ENCODE measurements at regions not wholly inside any gene's neighbourhood (a gene's known extent, or its start where the extent isn't known, plus 50 kb on each side); places are given as distances from the start of the nearest gene placed in this dataset.
"Not testable (repeated sequence)": the region's sequence is repeated elsewhere in the genome, so short reads cannot be mapped to it uniquely, and the experiment has no call there.

DNA sequence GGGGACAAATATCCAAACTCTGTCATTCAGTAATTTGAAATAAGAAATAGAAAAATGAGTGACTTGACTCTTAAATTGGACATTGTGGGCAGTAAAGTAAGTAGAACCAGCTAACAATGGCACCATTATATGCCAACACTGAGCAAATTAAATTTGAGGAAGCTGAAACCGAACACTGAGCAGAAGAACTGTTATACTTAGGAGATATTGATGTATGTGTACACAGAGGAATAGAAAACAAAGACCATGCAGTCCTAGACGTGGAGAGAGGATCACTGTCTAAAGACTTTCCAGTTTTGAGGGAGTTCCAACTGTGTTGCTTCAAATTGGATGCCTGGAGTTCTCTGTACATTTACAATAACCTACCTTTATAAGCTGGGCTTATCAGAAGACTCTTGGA is 427.0 kb upstream of the EYS start:
- no peak for DNase-seq (ENCODE audit: low read depth in 3 of 3, low spot score in 2 of 3)

GRCh38 chr6:66128656-66129055 is 421.6 kb upstream of the EYS start:
- DNase-seq (ENCODE audit: low read depth in 3 of 3, low spot score in 2 of 3): no peak

GRCh38 chr6:66128243-66128642 is 421.2 kb upstream of the EYS start:
- no peak for DNase-seq (ENCODE audit: low read depth in 3 of 3, low spot score in 2 of 3)

DNA sequence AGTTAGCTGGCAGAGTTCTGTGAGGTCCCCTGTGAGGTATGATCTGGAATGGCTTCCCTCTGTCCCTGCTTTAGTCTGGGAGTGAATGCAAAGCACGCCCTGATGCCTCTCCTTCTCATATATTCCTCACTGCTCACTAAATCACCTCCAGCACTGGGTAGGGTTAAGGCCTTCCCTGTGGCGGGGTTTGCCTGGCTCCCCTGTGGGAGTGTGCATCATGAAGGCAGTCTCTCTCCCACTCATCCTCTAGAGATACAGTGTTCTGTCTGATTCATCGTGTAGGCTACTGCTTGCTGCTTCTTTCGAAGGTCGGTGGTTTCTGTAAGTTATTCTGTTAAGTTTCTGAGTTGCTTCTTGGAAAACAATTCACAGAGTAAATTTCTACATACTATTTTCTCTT is 420.0 kb upstream of the EYS start:
- no peak for DNase-seq (ENCODE audit: low read depth in 3 of 3, low spot score in 2 of 3)

DNA sequence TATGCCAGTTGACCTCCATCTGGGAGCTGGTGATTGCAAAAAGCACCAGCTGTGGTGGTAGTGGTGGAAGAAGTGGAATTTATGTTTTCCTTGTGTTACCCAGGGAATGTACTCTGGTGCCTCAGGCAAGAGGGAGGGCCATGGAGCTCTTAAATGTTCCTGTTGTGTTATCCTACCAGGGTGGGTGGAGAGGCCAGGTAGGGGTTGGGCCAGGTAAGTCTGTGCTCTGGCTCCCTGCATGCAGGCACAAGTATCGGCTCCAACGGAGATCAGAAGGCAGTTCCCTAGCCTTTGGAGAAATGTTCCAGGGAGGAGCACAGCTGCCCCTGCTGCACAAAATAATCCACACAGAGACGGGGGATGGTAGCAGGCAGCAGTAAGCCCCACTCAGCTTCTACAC is 419.3 kb upstream of the EYS start:
- no peak for DNase-seq (ENCODE audit: low read depth in 3 of 3, low spot score in 2 of 3)

GRCh38 chr6:66103954-66104353 is 396.9 kb upstream of the EYS start:
- DNase-seq (ENCODE audit: low read depth in 3 of 3, low spot score in 2 of 3): no peak

DNA sequence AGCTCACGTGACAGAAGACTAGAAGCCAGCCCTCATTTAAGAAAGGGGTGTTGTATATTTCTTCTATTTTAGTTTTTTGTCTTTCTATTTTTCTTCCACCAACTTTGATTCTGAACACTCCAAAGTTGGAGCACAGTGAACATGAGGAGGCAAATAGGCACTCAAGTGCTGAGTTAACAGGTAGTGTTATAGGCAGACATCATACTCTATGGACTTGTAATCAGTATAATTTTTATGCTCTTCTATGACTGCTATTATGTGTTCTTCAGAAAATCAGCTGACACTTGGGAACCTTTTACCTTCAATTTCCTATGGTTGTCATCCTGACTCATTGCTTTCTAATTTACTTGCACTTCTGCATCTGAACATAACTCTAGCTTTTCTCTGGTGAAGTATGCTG is 396.3 kb upstream of the EYS start:
- DNase-seq (ENCODE audit: low read depth in 3 of 3, low spot score in 2 of 3): no peak

DNA sequence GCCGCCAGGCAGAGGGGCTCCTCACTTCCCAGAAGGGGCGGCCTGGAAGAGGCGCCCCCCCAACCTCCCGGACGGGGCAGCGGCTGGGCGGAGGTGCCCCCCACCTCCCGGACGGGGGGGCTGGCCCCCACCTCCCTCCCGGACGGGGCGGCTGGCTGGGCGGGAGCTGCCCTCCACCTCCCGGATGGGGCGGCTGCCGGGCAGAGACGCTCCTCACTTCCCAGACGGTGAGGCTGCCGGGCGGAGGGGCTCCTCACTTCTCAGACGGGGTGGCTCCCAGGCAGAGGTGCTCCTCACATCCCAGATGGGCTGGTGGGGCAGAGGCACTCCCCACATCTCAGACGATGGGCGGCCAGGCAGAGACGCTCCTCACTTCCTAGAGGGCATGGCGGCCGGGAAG is 389.7 kb upstream of the EYS start:
- no peak for DNase-seq (ENCODE audit: low read depth in 3 of 3, low spot score in 2 of 3)

DNA sequence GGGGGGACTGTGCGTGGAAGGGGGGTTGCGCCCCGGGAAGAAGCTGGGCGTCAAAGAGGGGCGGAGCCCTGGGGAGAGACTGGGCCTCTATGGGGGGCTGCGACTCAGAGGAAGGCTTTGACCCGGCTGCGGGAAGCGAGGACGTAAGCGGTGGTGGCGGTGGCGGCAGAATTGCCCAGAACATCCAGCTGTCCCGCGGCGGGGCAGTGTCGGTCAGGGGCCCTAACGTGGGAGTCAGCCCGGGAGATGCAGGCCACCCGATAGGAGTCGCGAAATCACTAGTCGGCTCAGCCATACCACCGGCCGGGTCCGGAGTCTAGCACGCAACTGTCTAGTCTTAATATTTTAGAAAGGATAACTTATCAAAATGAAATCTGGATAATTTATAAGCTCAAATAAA is 387.6 kb upstream of the EYS start:
- no peak for DNase-seq (ENCODE audit: low read depth in 3 of 3, low spot score in 2 of 3)

- DNase-seq (ENCODE audit: low read depth in 3 of 3, low spot score in 2 of 3): not testable (repeated sequence)
Observed at GRCh38 chr6:66092306-66092705, 385.3 kb upstream of the EYS start.

DNA sequence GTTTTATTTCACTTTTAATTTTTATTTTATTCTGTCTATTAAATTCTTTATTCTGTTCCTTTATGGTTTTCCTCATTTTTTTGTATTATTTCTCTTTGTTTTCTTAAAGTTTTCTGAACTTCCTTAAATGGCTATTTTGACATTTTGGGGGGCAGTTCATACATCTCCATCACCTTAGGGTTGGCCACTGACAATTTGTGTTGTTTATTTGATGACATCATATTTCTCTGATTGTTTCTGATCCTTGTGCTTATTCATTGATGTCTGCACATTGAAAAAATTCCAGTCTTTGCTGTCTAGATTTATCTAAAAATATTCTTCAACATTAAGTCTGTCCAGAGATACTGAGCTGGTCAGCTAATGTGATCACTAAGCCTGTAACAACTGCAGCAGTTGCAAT is 379.5 kb upstream of the EYS start:
- DNase-seq (ENCODE audit: low read depth in 3 of 3, low spot score in 2 of 3): no peak

DNA sequence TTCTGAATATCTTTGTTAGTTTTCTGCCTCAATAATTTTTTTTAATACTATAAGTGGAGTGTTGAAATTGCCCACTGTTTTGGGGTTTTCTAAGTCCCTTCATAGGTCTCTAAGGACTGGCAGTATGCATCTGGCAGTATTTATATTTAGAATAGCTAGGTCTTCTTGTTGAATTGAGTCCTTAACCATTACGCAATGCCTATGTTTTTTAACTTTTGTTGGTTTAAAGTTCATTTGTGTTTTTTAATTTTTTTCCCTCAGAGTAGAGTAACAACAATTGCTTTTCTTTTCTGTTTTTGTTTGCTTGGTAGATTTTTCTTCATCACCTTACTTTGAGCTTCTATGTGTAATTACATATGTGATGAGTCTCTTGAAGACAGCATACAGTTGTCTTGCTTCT is 375.9 kb upstream of the EYS start:
- DNase-seq (ENCODE audit: low read depth in 3 of 3, low spot score in 2 of 3): no peak

DNA sequence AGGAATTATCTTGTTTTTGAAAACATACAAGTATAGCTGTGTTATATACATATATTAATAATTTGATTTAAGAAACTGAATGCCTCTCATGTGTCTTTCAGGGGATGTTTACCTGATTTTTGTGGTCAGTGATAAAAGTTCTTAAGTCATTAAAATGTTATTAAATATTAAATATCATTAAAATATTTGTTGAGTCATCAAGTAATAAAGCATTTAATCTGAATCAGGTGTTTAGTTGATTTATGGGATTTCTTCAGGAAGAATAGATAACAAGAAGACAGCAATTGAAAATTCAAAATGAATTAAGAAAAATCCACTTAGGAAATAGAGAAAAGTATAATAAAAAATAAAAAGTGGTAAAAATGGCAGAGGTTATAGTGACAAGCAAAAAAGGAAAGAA is 361.9 kb upstream of the EYS start:
- no peak for DNase-seq (ENCODE audit: low read depth in 3 of 3, low spot score in 2 of 3)

DNA sequence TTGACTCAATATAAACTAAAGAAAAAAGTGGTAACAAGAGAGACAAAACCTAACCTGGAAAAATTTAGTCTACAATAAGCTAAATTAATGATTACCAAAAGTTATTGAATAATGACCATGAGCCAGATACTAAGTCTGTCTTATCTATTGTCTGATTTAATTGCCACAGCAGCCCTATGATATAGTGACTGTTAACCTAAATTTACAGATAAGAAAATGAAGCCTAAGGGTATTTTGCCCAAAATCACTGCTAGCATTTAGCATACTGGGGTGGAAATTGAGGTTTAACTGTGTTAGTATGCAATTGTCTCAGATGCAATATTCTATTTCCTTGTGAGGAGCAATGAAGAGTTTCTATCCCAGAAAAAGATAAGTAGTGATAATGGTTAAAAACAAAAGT is 361.0 kb upstream of the EYS start:
- no peak for DNase-seq (ENCODE audit: low read depth in 3 of 3, low spot score in 2 of 3)

DNA sequence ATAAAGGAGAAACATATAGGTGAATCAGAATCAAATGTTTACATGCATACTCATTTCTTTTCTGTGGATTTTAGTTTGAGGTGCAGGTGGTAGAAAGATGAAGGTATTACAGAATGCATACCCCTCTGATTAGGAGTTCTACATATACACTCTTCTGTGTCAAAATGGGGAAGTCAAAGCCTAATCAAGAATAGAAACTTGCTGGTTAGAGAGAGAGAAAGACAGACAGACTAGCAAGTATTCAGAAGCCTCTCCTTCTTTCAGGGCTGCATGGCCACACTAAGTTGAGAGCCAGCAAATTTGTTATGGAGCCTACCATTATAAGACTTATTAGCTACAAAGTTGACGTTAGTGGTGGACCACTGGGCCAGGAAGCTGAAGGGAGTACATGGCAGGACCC is 358.3 kb upstream of the EYS start:
- no peak for DNase-seq (ENCODE audit: low read depth in 3 of 3, low spot score in 2 of 3)

GRCh38 chr6:66057034-66057433 is 350.0 kb upstream of the EYS start:
- DNase-seq (ENCODE audit: low read depth in 3 of 3, low spot score in 2 of 3): no peak

GRCh38 chr6:66054967-66055366 is 347.9 kb upstream of the EYS start:
- no peak for DNase-seq (ENCODE audit: low read depth in 3 of 3, low spot score in 2 of 3)

DNA sequence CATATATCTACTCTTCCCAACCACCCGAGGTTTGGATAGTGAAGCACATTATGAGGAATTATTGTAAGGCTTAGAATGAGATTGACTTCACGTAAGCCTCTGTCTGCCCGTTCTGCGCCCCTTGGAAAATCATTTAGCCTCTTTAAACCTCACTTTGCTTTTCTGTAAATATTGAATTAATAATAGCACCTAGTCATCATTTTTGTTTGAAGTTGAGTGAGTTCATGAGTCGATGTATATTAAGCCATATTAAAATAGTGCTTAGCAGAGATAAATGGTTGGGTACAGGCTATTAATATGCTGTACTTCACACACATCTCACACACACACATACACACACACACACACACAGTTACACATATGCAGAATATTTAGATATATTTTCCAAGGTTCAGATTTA is 344.8 kb upstream of the EYS start:
- no peak for DNase-seq (ENCODE audit: low read depth in 3 of 3, low spot score in 2 of 3)

- DNase-seq (ENCODE audit: low read depth in 3 of 3, low spot score in 2 of 3): no peak
Observed at GRCh38 chr6:66048684-66049474, 341.9 kb upstream of the EYS start.

GRCh38 chr6:66032626-66033025 is 325.6 kb upstream of the EYS start:
- no peak for DNase-seq (ENCODE audit: low read depth in 3 of 3, low spot score in 2 of 3)

DNA sequence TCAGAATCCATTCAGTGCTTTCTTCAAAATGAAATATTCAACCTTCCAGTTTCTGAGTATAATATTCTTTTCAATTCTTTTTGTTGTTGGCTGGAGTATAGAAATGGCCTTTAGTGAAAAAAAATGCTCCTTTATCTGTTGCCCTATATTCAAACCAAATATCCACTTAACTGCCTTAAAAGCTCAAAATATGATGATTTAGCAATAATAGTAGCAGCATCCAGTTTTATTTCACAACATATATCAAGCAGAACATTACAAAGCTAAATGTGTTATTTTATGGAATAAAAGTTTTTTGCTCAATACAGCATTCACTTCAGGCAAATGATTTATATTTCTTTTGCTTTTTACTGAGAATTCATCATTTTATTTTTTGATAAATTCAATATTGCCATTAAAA is 322.4 kb upstream of the EYS start:
- no peak for DNase-seq (ENCODE audit: low read depth in 3 of 3, low spot score in 2 of 3)

- no peak for DNase-seq (ENCODE audit: low read depth in 3 of 3, low spot score in 2 of 3)
Observed at GRCh38 chr6:65999288-65999791, 292.3 kb upstream of the EYS start.

DNA sequence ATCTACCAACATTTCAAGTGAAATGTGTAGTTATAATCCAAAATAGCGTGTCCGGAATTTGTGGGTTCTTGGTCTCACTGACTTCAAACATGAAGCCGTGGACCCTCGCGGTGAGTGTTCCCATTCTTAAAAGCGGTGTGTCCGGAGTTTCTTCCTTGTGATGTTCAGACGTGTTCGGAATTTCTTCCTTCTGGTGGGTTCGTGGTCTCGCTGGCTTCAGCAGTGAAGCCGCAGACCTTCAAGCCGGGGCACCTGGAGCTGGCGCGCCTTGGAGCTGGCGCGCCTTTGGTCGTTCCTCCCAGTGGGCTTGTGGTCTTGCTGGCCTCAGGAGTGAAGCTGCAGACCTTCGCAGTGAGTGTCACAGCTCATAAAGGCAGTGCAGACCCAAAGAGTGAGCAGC is 291.5 kb upstream of the EYS start:
- DNase-seq (ENCODE audit: low read depth in 3 of 3, low spot score in 2 of 3): no peak

All from right renal cortex interstitium (tissue), 3 donors.